Stimulated activated naive CD8-positive, alpha-beta T cell treated with anti-CD3 and anti-CD28 coated beads, Interleukin-15, amount 100 ng/mL, for 72 hours (primary cell): ENCODE measurements at regions not wholly inside any gene's neighbourhood (a gene's known extent, or its start where the extent isn't known, plus 50 kb on each side); places are given as distances from the start of the nearest gene placed in this dataset.

Source experiments
- ATAC-seq: fragments of 150-1000 bp; cut with Tn5 transposase; 2 replicates; pipeline ENCODE4 v1.10.0; 2021; ENCODE audit warnings: mild to moderate bottlenecking, moderate library complexity
- DNase-seq, 2 donors: peaks; one replicate each; pipeline ENCODE4 v3.0.0; 2021 to 2022
- H3K27ac Mint-ChIP-seq, 2 donors: one replicate each; pipeline ENCODE4 v1.8.0; 2022; ENCODE audit warnings: mild to moderate bottlenecking in 2 of 2, mixed read lengths in 2 of 2, moderate library complexity in 2 of 2
- H3K27me3 Mint-ChIP-seq: one replicate; pipeline ENCODE4 v1.8.0; 2022; ENCODE audit warnings: mixed read lengths
- H3K4me1 Mint-ChIP-seq: one replicate; pipeline ENCODE4 v1.8.0; 2022; ENCODE audit warnings: mild to moderate bottlenecking, mixed read lengths
- H3K4me3 Mint-ChIP-seq, 2 donors: one replicate each; pipeline ENCODE4 v1.8.0; 2022; ENCODE audit warnings: mild to moderate bottlenecking in 2 of 2, mixed read lengths in 2 of 2, moderate library complexity in 1 of 2
- H3K9me3 Mint-ChIP-seq, 2 donors: one replicate each; pipeline ENCODE4 v1.8.0; 2022; ENCODE audit warnings: mixed read lengths in 2 of 2

DNA sequence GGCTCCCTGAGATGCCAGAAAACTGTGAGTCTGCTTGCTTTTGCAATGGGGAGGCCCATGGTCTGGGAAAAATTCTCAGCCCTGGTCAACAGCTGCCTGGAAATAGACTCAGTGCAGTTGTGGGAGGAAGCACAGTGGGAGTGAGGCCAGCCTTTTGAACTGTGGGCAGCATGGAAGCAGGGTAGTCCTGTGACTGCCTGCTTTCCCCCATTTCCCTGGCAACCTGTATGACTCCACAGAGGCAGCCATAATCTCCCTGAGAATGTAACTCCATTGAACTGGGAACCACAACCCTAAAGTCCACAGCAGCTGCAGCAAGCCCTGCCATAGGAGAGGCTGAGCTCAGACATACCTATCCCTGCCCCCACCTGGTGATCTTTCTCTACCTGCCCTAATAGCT lies 494.6 kb upstream of the FAT3 start:
- DNase-seq: no peak
- Mint-ChIP-seq H3K27ac (no peak overlapping the region), H3K4me3 (no peak overlapping the region), H3K9me3 (peaks cover 10 to 25% of the 10 kb centered on the region in 2 donors), H3K4me1 (no peaks in the 10 kb centered on the region), H3K27me3 (no peaks in the 10 kb centered on the region)
- no peak for ATAC-seq

DNA sequence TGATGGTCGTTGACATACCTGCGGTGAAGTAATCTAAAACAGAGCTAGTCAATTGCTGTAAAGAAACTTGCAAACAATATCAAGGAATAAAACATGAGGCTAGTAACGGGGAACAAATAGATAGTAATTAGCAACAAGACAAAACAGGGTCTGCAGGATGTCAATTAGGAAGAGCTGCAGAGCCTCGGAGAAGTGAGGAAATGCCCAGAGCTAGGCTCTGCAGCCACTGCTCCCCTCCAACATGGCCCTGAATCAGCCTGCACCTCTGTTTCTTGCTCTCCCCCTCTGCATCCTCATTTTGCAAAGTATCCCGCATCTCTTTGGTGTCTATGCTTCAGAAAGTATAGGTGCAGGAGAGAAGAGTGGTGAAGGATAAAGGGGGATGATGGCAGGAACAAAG lies 507.4 kb upstream of the FAT3 start:
- peaks cover 6 to 11% of the 10 kb centered on the region in 2 donors for H3K9me3 Mint-ChIP-seq
- H3K27ac Mint-ChIP-seq: no peak overlapping the region
- no peak for DNase-seq
- no peak for ATAC-seq
- H3K27me3 Mint-ChIP-seq: no peaks in the 10 kb centered on the region
- no peaks in the 10 kb centered on the region for H3K4me1 Mint-ChIP-seq
- H3K4me3 Mint-ChIP-seq: no peak overlapping the region

DNA sequence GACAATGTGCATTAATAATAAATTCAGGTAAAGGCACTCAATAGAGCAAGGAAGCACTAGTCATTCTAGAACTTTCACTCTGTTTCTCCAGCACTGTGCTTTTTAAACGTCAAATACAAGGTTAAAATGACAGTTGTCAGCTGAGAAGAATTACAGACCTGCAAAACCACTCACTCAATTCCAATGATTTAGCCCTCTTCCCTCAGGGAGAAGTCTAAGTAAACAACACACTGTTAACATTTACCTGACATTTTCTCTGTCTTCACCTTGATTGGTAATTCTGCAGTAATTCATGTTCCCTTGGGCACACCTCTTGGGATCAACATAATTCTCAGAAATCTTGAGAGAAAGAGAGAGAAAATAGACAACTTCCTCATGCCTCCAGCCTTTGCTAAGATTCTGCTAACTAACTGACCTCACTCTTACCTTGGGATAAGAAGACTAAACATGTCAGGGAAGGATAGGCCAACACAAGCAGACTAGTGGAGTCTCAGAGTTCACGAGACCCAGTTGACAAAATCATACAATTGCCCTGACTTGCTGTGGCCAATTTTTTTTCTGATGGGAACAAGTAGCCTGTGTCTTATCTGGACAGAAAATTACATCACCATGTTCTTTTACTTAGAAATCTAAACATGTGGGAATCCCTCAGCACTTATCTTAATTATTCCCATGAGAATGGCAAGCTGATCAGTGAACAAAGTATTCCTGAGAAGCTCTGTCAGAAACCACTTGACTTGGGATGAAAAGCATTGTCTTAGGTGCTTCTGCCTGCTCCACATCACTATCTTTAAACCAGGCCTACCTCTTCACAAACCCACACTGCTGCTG lies 516.8 kb upstream of the FAT3 start:
- no peak for DNase-seq
- H3K4me3 Mint-ChIP-seq: no peak overlapping the region
- no peaks in the 10 kb centered on the region for H3K4me1 Mint-ChIP-seq
- H3K27me3 Mint-ChIP-seq: no peaks in the 10 kb centered on the region
- no peak overlapping the region for H3K27ac Mint-ChIP-seq
- H3K9me3 Mint-ChIP-seq: peaks cover 11 to 14% of the 10 kb centered on the region in 2 donors
- no peak for ATAC-seq

DNA sequence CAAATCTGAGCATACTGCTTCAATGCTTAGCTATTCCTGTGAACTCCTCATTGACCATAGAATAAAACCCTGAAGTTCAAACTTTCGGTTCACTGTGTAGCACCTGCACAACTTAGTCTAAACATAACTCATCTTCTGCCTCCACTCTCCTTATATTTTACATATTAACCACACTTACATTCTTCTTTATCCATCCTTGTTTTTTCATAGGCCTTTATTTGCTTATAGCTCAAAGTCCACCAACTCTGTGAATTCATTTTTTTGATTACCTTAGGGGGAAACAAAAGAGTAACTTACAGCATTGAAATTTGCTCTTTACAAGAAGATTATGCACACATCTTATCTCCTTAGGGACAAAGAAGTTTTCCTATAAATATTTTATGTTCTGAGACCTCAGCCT lies 521.6 kb upstream of the FAT3 start:
- Mint-ChIP-seq H3K27me3 (no peaks in the 10 kb centered on the region), H3K27ac (no peak overlapping the region), H3K4me3 (no peak overlapping the region), H3K4me1 (no peaks in the 10 kb centered on the region), H3K9me3 (peaks cover 0 to 8% of the 10 kb centered on the region in 2 donors)
- DNase-seq (no peak), ATAC-seq (no peak)

DNA sequence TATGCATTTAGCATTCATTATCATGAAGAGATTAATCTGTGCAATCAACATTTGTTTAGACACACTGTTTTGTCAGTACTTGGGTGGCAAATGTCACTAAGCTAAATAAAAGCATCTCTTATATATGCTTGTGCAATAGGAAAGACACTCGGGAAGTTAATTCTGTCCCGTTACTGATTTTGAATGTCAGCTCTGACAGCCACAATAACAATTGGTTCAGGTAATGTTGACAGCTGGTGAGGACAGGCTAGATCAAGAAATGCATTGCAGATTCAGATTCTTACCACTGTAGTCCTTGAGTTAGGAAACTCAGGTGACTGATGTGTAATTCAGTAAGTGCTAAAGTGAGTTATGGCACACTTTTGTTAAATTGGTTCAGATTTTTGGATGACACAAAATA lies 523.8 kb upstream of the FAT3 start:
- H3K4me1 Mint-ChIP-seq: no peaks in the 10 kb centered on the region
- DNase-seq (no peak), ATAC-seq (no peak)
- H3K4me3 Mint-ChIP-seq: no peak overlapping the region
- H3K27me3 Mint-ChIP-seq: no peaks in the 10 kb centered on the region
- peaks cover 0 to 8% of the 10 kb centered on the region in 2 donors for H3K9me3 Mint-ChIP-seq
- no peak overlapping the region for H3K27ac Mint-ChIP-seq

DNA sequence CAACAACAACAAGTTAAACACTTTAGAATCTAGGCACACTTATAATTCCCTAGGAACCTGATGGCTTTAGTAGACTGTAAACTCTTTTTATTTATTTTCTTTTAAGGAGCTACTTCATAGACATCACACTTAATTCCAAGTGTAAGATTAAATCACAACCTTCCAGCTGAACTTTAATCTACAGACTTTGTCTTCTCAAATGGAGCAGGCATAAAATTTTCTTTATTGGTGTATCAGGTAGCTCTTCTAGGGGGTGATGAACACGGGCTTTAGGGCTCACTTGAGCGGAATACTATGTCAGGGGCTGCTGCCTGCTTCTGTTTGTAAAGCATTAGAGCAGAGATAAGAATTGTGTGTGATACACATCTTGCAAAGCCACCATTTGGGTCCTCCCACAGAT lies 525.8 kb upstream of the FAT3 start:
- Mint-ChIP-seq H3K27me3 (no peaks in the 10 kb centered on the region), H3K9me3 (peaks cover 0 to 13% of the 10 kb centered on the region in 2 donors), H3K4me1 (no peaks in the 10 kb centered on the region), H3K4me3 (no peak overlapping the region), H3K27ac (no peak overlapping the region)
- no peak for DNase-seq
- ATAC-seq: no peak

DNA sequence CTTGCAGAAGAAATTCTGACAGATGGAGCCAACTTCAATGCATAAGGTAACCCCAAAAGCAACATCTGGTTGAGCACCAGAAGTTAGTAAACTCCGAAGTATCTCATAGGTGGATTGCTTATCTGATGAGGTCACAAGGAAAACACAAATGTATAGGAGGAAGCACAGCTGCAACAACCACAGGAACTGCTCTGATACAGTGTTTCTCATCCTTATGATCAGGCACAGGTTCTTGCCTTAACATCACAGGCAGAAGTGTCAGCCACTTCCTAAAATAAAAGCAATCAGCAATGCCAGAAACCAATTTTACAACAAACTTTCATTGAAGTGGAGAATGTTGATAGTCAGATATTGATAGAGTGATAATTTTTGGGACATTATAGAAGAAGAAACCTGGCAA lies 530.3 kb upstream of the FAT3 start:
- H3K4me1 Mint-ChIP-seq: no peaks in the 10 kb centered on the region
- no peak overlapping the region for H3K27ac Mint-ChIP-seq
- H3K27me3 Mint-ChIP-seq: no peaks in the 10 kb centered on the region
- ATAC-seq (no peak), DNase-seq (no peak)
- peaks cover 0 to 5% of the 10 kb centered on the region in 2 donors for H3K9me3 Mint-ChIP-seq
- H3K4me3 Mint-ChIP-seq: no peak overlapping the region

DNA sequence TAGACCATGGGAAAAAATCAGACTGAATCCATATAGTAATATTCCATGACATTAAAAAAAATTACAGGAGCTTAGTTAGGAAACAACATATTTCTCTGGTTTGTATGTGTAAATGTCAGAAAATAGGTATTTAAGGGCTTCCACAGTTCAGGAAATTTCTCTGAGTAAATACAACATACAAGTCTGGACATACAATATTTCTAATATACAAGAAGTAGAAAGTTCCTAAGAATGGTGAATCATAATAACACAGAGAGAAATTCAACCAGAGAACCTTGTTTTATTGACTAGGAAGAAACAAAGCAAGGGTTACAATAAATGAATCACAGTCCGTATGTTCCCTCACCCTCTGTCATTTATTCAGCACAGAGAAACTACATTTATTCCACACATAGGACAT lies 532.7 kb upstream of the FAT3 start:
- H3K27me3 Mint-ChIP-seq: no peaks in the 10 kb centered on the region
- no peak overlapping the region for H3K4me3 Mint-ChIP-seq
- H3K4me1 Mint-ChIP-seq: no peaks in the 10 kb centered on the region
- no peak for DNase-seq
- no peak for ATAC-seq
- H3K9me3 Mint-ChIP-seq: peaks cover 0 to 10% of the 10 kb centered on the region in 2 donors
- no peak overlapping the region for H3K27ac Mint-ChIP-seq

DNA sequence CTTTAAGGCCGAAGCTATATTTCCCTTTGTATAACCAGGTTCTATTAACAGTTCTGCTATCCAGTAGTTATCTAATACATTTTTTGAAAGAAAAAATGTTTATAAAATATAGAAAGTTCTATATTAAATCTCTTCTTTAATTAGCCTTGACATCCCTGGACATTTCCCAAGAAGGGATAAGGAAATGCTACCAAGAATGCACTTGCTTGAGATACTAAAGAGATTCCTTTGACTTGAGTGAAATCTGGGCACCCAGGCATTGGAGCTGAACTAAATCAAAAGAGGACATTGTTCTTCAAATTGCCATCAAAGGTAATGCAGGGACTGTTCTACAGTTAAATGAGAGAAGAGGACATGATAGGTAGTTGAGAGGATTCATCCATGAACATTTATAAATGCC lies 535.9 kb upstream of the FAT3 start:
- DNase-seq: no peak
- ATAC-seq: no peak
- Mint-ChIP-seq H3K27me3 (no peaks in the 10 kb centered on the region), H3K4me1 (no peaks in the 10 kb centered on the region), H3K27ac (no peak overlapping the region), H3K9me3 (peaks cover 0 to 5% of the 10 kb centered on the region in 2 donors), H3K4me3 (no peak overlapping the region)

DNA sequence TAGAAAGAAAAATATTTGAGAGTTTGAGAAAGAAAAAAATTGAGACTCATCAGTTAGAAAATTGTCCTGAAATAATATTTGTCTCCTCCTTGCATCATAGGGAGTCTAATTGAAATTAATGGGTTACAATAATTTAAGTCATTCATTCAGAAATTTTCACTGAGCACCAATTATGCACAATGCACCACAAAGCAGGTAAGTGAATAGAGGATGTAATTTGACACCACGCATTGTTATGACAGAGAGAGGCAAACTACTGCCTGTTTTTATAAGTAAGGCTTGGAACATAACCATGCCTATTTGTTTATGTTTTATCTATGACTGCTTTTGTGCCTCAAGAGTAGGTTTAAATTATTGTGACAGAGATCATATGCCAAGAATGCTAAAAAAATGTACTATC lies 537.9 kb upstream of the FAT3 start:
- H3K9me3 Mint-ChIP-seq: peaks cover 0 to 5% of the 10 kb centered on the region in 2 donors
- no peak overlapping the region for H3K4me3 Mint-ChIP-seq
- H3K27ac Mint-ChIP-seq: no peak overlapping the region
- H3K4me1 Mint-ChIP-seq: no peaks in the 10 kb centered on the region
- DNase-seq (no peak), ATAC-seq (no peak)
- H3K27me3 Mint-ChIP-seq: no peaks in the 10 kb centered on the region

DNA sequence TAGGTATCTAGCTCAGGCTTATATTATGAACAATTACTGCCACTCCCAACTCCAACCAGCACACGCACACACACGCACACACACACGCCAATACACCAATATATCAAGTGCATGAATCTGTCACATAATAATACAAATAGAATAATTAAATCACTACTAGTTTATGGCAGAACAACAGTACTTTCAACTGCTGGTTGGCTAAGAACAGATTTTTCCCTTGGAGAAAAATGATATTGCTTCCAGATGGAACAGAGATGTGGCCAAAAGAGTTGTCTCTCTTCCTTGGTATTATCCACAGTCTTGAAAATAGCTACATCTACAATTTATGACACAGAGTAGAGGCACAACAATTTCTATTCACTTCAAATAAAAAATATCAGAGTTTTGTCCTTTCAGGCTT lies 538.3 kb upstream of the FAT3 start:
- H3K9me3 Mint-ChIP-seq: peaks cover 0 to 5% of the 10 kb centered on the region in 2 donors
- no peak for ATAC-seq
- no peaks in the 10 kb centered on the region for H3K27me3 Mint-ChIP-seq
- H3K4me3 Mint-ChIP-seq: no peak overlapping the region
- H3K27ac Mint-ChIP-seq: no peak overlapping the region
- no peaks in the 10 kb centered on the region for H3K4me1 Mint-ChIP-seq
- no peak for DNase-seq

DNA sequence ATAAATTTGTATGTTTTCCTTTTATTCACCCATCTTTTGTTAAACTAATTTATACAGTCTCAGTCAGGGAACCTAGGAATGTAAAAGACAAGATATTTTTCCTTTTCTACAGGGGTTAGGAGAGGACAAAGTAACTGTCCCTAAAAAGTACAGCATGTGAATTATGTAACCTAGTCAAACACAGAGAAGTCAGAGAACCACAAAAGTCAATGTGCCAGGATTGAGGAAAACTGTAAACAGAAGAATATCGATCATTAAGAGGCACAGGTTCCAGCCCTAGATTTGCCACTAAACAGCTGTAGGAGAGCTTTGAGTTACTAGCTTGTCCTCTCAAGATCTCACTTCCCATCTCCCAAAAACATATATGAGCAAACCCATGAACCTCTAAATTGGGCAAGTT lies 550.9 kb upstream of the FAT3 start:
- Mint-ChIP-seq H3K4me3 (no peak overlapping the region), H3K9me3 (peaks cover 27 to 45% of the 10 kb centered on the region in 2 donors), H3K27me3 (no peaks in the 10 kb centered on the region), H3K27ac (no peak overlapping the region), H3K4me1 (no peaks in the 10 kb centered on the region)
- no peak for ATAC-seq
- DNase-seq: no peak

DNA sequence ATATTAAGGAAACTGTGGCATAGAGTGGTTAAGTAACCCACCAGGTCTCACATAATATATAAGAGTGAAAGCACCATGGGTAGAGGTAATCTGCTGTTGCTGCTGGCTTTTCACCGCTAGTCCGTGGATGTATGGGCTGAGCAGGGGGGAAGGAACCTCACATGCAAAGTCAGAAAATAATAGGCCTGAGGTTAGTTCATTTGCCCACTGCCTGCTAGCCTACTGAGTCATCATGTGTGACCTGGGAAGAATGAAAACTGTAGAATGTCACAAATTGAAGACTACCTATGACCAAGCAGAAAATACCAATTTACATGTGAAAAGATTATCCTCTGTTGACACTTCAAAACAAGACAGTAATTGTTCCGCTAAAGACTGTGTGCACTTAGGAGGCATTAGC lies 560.1 kb upstream of the FAT3 start:
- ATAC-seq (no peak), DNase-seq (no peak)
- H3K4me1 Mint-ChIP-seq: no peaks in the 10 kb centered on the region
- H3K4me3 Mint-ChIP-seq: no peak overlapping the region
- H3K27me3 Mint-ChIP-seq: no peaks in the 10 kb centered on the region
- H3K27ac Mint-ChIP-seq: no peak overlapping the region
- peaks cover 5 to 16% of the 10 kb centered on the region in 2 donors for H3K9me3 Mint-ChIP-seq

DNA sequence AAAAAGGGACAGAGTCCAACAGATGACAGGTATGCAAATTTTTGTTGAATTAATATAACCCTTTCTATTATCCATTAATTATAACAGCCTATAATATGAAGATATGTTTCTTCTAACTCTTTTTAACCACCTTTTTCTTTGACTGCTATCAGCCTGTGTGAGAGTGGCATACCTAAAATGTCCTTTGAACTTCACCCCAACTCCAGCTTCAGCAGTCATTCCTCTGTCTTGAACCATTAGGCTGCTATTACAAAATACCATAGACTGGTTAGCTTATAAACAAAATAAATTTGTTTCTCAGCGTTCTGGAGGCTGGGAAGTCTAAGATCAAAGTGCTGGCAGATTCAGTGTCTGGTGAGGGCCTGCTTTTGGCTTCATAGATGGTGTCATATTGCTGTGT lies 564.6 kb upstream of the FAT3 start:
- DNase-seq (no peak), ATAC-seq (no peak)
- H3K27me3 Mint-ChIP-seq: no peaks in the 10 kb centered on the region
- no peaks in the 10 kb centered on the region for H3K4me1 Mint-ChIP-seq
- H3K4me3 Mint-ChIP-seq: no peak overlapping the region
- no peak overlapping the region for H3K27ac Mint-ChIP-seq
- peaks cover 6 to 11% of the 10 kb centered on the region in 2 donors for H3K9me3 Mint-ChIP-seq

DNA sequence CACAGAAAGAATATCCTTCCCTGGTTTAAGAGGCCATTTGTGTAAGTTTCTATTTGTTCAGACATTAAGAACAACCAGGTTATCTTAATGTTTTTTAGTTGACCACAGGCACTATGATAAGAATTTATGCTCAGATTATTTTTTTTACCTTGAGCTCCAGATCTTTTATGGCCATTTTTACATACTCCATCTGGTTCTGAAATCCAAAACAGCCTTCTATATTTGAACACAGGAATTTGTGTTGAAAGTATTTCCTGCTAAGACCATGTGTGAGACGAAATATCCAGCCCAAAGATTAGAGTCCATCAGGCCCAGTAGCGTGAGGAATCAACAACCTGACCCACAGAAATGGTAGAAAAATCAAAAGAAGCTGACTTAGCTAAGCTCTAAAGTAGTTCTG lies 569.9 kb upstream of the FAT3 start:
- H3K27ac Mint-ChIP-seq: no peak overlapping the region
- DNase-seq: no peak
- H3K4me1 Mint-ChIP-seq: no peaks in the 10 kb centered on the region
- no peak for ATAC-seq
- H3K27me3 Mint-ChIP-seq: no peaks in the 10 kb centered on the region
- H3K9me3 Mint-ChIP-seq: peaks cover 6 to 11% of the 10 kb centered on the region in 2 donors
- no peak overlapping the region for H3K4me3 Mint-ChIP-seq

DNA sequence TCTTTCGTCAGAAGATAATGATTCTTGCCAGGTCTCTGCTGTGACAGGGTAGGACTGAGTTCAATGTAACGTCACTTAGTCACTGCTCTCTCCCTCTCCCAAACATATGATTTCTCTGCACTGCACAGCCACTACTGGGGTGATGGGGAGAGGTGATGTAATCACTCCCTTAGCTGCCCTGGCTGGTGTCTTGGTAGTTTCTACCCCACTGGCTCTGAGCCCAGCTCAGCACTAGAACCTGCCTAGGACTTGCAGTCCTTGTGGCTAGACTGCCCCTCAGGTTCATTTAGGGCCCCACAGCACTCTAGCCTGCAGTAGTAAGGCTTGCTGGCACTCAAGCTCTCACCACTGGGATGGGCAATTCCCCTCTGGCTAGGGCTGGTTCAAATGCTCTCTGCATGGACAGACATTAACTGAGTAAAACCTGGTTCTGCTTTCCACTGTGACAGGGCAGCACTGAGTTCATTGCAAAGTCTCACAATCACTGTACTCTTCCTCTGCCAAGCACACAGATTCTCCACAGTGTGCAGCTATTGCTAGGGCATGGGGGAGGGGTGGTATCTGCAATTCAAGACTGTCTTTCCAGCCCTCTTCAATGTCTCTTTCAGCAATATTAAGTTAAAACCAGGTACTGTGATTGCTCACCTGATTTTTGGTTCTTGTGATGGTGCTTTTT lies 571.4 kb upstream of the FAT3 start:
- H3K4me1 Mint-ChIP-seq: no peaks in the 10 kb centered on the region
- DNase-seq: no peak
- H3K9me3 Mint-ChIP-seq: peaks cover 4 to 11% of the 10 kb centered on the region in 2 donors
- H3K4me3 Mint-ChIP-seq: no peak overlapping the region
- H3K27me3 Mint-ChIP-seq: no peaks in the 10 kb centered on the region
- H3K27ac Mint-ChIP-seq: no peak overlapping the region
- no peak for ATAC-seq
